MCF 10A (cell line): ENCODE measurements at regions not wholly inside any gene's neighbourhood (a gene's known extent, or its start where the extent isn't known, plus 50 kb on each side); places are given as distances from the start of the nearest gene placed in this dataset.

ENCODE experiments used
- BruUV-seq: library from RNA; stranded (reverse); fragments of 400-500 nt; replicated peaks from 2 replicates; lab custom pipeline; 2021; lab: Mats Ljungman, UMichigan
- CTCF ChIA-PET: fragments of 300-600 bp; sonication (Branson Sonifier 250); formaldehyde crosslinking; extraction: SDS; loops from one replicate; lab custom pipeline; 2021; ENCODE audit warnings: antibody characterized with exemption, inconsistent platforms; lab: Yijun Ruan, JAX
- POLR2A ChIA-PET: fragments of 300-600, 350-650 bp; sonication (Branson Sonifier 250); formaldehyde crosslinking; extraction: SDS; loops from one replicate; lab custom pipeline; 2020; ENCODE audit warnings: antibody characterized with exemption, inconsistent platforms; lab: Yijun Ruan, JAX
- DNase-seq: peaks from one replicate; pipeline ENCODE4 v3.0.0-alpha.2; 2018; ENCODE audit not compliant: unreplicated experiment
- H3K27ac Mint-ChIP-seq: one replicate; pipeline ENCODE4 v1.8.0; 2022; ENCODE audit warnings: mild to moderate bottlenecking, low read depth, mixed read lengths; ENCODE audit not compliant: unreplicated experiment
- H3K27me3 Mint-ChIP-seq: one replicate; pipeline ENCODE4 v1.8.0; 2022; ENCODE audit warnings: mixed read lengths; ENCODE audit not compliant: insufficient read depth, unreplicated experiment
- H3K36me3 Mint-ChIP-seq: one replicate; pipeline ENCODE4 v1.8.0; 2022; ENCODE audit warnings: mild to moderate bottlenecking, moderate library complexity, mixed read lengths; ENCODE audit not compliant: insufficient read depth, unreplicated experiment
- H3K4me1 Mint-ChIP-seq: one replicate; pipeline ENCODE4 v1.8.0; 2022; ENCODE audit warnings: mixed read lengths; ENCODE audit not compliant: insufficient read depth, unreplicated experiment
- H3K4me3 Mint-ChIP-seq: one replicate; pipeline ENCODE4 v1.8.0; 2022; ENCODE audit warnings: mild to moderate bottlenecking, moderate library complexity, mixed read lengths; ENCODE audit not compliant: unreplicated experiment
- H3K9me3 Mint-ChIP-seq: one replicate; pipeline ENCODE4 v1.8.0; 2022; ENCODE audit warnings: mixed read lengths; ENCODE audit not compliant: unreplicated experiment
- CTCF ChIP-seq: fragments of 200-600 bp; IDR thresholded peaks from one replicate; pipeline ENCODE4 v1.8.0; 2022; ENCODE audit warnings: antibody characterized with exemption, mild to moderate bottlenecking; ENCODE audit not compliant: unreplicated experiment
- intact Hi-C: fragments of 100-400 bp; cut with micrococcal nuclease; formaldehyde crosslinking; loops from 2 replicates; pipeline ENCODE4 v1.14.1; 2022

- Mint-ChIP-seq H3K36me3 (no peaks in the 10 kb centered on the region), H3K9me3 (peaks cover 33% of the 10 kb centered on the region), H3K27ac (no peak overlapping the region), H3K4me3 (no peak overlapping the region), H3K27me3 (no peaks in the 10 kb centered on the region), H3K4me1 (no peaks in the 10 kb centered on the region)
- no peak for TF ChIP-seq CTCF
- BruUV-seq = no TSS peak
- DNase-seq = no peak
- ChIA-PET POLR2A (no interaction called here), CTCF (no interaction called here)
- intact Hi-C loops = no loop called here
Measured at GRCh38 chr7:68820321-68820720, 778.0 kb upstream of the AUTS2 start.

- no peaks in the 10 kb centered on the region for H3K36me3 Mint-ChIP-seq
- no peak for TF ChIP-seq CTCF
- CTCF ChIA-PET = no interaction called here
- H3K4me3 Mint-ChIP-seq = no peak overlapping the region
- POLR2A ChIA-PET = no interaction called here
- no TSS peak for BruUV-seq
- H3K4me1 Mint-ChIP-seq = no peaks in the 10 kb centered on the region
- no peak overlapping the region for H3K27ac Mint-ChIP-seq
- intact Hi-C loops = no loop called here
- no peaks in the 10 kb centered on the region for H3K27me3 Mint-ChIP-seq
- H3K9me3 Mint-ChIP-seq = peaks cover 32% of the 10 kb centered on the region
- DNase-seq = no peak
Measured at GRCh38 chr7:68821846-68822245, 776.4 kb upstream of the AUTS2 start.

- DNase-seq = no peak
- peaks cover 20% of the 10 kb centered on the region for H3K9me3 Mint-ChIP-seq
- BruUV-seq = no TSS peak
Measured at GRCh38 chr7:68823996-68824780, 774.1 kb upstream of the AUTS2 start.

GRCh38 chr7:68828575-68828974 is 769.7 kb upstream of the AUTS2 start:
- Mint-ChIP-seq H3K27me3 (no peaks in the 10 kb centered on the region), H3K36me3 (no peaks in the 10 kb centered on the region), H3K4me3 (no peak overlapping the region), H3K9me3 (peaks cover 31% of the 10 kb centered on the region), H3K4me1 (no peaks in the 10 kb centered on the region), H3K27ac (no peak overlapping the region)
- no TSS peak for BruUV-seq
- DNase-seq = no peak
- ChIA-PET CTCF (no interaction called here), POLR2A (interaction anchor here (0.7 kb wide), 1 partner anchor 836 kb away, joined by 4 read pairs; no protein-coding TSS in a partner anchor)
- intact Hi-C loops = no loop called here
- TF ChIP-seq CTCF = no peak

More at GRCh38 chr7:68823996-68824780, 774.1 kb upstream of the AUTS2 start:
- H3K4me3 Mint-ChIP-seq = no peak overlapping the region
- H3K27ac Mint-ChIP-seq = no peak overlapping the region
- H3K4me1 Mint-ChIP-seq = no peaks in the 10 kb centered on the region
- ChIA-PET CTCF (no interaction called here), POLR2A (no interaction called here)
- no peak for TF ChIP-seq CTCF
- intact Hi-C loops = no loop called here
- no peaks in the 10 kb centered on the region for H3K27me3 Mint-ChIP-seq
- no peaks in the 10 kb centered on the region for H3K36me3 Mint-ChIP-seq
